Iris pigment epithelial cell (primary cell): ENCODE measurements at regions not wholly inside any gene's neighbourhood (a gene's known extent, or its start where the extent isn't known, plus 50 kb on each side); places are given as distances from the start of the nearest gene placed in this dataset.
"Not testable (repeated sequence)": the region's sequence is repeated elsewhere in the genome, so short reads cannot be mapped to it uniquely, and the experiment has no call there.

ENCODE experiments used
- DNase-seq: peaks from one replicate; pipeline ENCODE4 v3.0.0-alpha.2; 2011; ENCODE audit warnings: low read depth

GRCh38 chr10:11667756-11668155 lies 56.3 kb upstream of the USP6NL start:
- no peak for DNase-seq

- no peak for DNase-seq
Measured at GRCh38 chr10:11663763-11664555, 52.5 kb upstream of the USP6NL start.

DNA sequence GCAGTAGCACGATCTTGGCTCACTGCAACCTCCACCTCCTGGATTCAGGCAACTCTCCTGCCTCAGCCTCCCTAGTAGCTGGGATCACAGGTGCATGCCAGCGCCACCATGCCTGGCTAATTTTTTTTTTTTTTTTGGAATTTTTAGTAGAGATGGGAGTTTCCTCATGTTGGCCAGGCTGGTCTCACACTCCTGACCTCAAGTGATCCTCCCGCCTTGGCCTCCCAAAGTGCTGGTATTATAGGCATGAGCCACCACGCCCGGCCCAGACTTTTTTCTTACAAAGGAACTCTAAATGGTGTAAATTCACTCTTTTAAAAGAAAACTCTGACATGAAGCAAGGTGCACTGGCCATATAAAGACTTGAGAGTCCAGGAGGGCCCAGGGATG lies 51.7 kb upstream of the USP6NL start:
- not testable (repeated sequence) for DNase-seq

DNA sequence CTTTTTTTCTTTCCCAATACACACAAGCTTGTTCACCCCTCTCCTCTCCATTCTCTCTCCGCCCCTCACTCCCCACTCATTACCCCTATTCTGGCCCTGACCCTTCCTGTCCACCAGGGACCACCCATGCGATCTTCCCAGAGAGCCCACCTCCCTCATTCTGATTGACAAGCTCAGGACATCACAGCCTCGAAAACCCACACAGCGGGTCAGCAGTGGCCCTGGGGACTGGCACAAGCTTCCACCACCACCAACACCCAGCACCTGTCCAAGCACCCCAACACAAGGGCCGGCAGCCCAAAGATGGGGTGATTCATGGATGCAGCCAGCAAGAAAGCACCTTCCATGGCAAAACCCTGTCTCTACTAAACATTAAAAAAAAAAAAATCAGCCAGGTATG lies 50.0 kb upstream of the USP6NL start:
- DNase-seq = no peak
